DND-41 (cell line): ENCODE measurements at regions not wholly inside any gene's neighbourhood (a gene's known extent, or its start where the extent isn't known, plus 50 kb on each side); places are given as distances from the start of the nearest gene placed in this dataset.
"Not testable (repeated sequence)": the region's sequence is repeated elsewhere in the genome, so short reads cannot be mapped to it uniquely, and the experiment has no call there.

Source experiments
- CTCF ChIP-seq: IDR thresholded peaks from 2 replicates; pipeline ENCODE4 v1.5.1; 2012; ENCODE audit warnings: borderline replicate concordance, low read length, moderate library complexity, mild to moderate bottlenecking; ENCODE audit not compliant: poor library complexity, severe bottlenecking; ENCODE audit errors: extremely low read depth
- EZH2 ChIP-seq: IDR thresholded peaks from 3 replicates; pipeline ENCODE4 v1.6.1; 2012; ENCODE audit warnings: borderline replicate concordance, low read depth, mild to moderate bottlenecking, moderate library complexity, low read length, inconsistent platforms; ENCODE audit not compliant: severe bottlenecking

DNA sequence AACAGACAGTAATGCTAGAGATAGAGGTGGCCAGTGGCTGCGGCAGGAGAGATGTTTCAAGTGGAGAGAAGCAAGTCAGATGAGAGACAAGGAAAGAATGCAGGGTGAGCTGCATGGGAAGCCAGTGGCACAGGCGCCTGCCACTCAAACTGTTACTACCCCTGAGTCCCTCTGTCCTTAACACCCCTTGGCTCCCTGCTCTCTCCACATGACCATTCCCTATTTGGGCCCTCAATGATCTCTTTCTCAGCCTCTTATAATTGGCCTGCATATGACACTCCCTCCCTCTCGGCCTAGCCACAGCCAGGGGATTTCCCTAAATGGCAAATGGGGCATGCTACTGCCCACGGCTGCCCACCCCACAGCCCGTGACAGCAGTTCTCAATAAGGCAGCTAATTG lies 897.6 kb downstream of the TUBA3C start:
- TF ChIP-seq CTCF, EZH2: not testable (repeated sequence)
